ENCODE measurements at regions not wholly inside any gene's neighbourhood (a gene's known extent, or its start where the extent isn't known, plus 50 kb on each side); places are given as distances from the start of the nearest gene placed in this dataset.

DNA sequence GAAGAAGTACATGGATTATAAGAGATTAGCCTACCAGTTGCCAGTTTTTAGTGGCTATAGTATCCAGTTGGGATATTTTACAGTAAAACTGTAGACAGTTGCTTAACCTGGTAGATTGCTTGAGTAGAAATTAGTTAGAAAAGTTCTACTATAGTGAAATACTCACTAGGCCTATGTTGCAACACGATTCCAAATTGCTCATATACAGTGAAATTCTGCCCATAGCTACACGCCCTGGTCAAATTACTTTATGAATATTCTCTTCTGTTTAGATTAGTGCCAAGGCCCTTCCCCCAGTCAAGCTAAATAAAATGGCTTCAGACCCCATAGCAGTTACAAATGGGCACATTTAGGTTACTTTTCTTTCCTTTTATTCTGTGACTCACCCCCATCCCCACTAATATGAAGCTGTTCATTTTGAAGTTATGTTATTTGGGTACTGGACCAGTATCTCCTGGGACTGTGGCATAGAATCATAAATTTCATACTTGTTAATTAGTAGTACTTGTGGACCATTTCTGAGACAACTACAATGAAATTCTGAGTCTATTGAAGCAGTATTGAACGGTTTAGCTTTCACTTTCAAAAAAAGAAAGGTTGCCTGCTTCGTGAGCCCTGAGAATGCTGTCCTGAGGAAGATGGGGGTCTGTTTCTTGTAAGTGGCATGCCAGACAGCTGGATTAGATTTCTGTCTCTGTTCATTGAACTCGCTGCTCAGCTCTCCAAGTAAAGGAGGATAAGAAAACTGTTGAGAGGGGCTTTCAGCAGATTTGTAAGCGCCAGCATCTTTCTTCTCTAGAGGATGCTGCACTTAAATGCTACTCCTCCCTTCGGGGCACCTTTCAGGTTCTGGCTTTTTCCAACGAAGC lies 65.8 kb upstream of the CFAP20DC start:
- DNase-seq, result no peak

DNA sequence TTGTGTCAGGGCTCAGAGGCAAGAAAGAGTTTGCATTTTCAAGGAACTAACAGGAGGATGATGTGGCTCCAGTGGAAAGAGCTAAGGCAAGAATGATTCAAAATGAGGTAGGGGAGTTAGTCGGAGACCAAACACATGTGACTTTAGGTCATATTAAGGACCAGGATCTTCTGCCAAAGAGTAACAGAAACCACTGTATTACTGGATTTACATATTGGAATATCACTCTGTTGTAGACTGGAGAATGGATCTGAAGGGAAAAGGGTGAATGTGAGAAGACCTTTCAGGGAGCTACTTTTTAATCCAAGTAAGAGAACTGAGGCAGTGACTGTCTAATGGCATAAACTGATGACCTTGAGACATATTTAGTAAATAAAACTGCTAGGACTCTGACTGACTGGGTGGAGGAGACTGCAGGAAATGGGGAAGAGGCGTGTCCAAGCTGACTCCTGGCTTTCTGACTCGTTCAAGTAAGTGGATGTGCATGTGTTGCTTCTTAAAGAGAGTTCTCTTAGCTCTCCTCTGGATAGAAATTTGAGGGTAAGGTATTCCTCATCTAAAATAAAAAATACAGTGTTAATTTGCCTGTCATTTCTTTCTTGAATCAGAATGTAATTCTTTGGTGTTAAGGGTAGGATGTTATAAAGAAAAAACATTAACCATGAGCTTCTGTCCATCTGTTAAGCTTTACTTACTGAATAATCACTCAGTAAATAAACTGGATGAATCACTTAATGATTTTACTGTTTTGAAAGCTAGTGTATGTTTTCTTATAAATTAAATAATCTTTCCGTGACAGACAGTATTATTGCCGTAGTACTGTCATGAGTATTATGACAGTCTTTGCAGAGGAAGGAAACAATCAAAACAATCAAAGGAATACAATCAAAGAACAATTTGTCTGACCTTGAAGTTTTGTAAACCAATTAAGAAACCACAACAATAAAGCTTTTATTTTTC lies 58.3 kb upstream of the CFAP20DC start:
- no peak for DNase-seq

DNA sequence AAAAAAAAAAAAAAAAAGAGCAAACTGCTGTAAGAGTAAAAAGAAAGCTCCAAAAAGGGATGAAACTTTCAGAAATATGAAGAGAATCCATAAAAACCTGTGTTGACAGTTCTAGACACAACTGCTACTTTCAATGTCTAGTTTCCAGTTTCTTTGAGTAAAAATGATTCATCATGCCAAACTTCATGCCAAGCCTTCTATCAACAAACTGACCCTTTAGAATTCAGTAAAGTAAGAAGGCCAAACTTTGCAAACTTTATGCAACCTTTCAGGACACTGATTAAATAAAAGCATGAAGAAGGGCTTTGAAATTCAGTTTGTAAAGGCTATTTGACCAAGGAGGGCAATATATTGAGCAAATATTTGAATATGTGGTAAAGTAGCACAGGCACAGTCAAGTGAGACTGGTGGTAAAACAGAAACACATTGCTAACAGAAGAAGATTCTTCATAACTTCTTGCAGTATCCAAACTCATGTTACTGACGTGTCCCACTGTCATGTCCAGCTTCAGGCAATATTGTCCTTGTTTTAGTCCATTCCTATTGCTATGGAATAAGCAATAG lies 56.3 kb upstream of the CFAP20DC start:
- DNase-seq, result no peak

DNA sequence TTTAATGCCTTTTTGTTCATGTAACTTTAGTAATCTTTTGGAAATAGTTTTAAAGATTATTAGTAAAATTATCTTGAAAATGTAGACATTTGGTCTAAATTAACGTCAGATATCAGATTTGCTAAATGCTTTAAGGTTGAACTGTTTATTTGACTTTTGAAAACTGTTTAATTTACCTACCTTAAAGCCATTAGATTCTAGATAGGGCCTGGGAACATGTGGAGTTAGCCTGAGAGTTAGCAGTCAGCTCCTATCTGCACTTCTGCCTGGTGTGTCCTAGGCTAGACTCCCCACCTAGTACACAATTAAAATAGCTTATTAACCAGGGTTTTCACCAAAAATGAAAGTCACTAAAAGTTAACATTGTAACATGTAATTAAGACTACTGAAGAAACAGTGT lies 53.7 kb upstream of the CFAP20DC start:
- no peak for DNase-seq

DNA sequence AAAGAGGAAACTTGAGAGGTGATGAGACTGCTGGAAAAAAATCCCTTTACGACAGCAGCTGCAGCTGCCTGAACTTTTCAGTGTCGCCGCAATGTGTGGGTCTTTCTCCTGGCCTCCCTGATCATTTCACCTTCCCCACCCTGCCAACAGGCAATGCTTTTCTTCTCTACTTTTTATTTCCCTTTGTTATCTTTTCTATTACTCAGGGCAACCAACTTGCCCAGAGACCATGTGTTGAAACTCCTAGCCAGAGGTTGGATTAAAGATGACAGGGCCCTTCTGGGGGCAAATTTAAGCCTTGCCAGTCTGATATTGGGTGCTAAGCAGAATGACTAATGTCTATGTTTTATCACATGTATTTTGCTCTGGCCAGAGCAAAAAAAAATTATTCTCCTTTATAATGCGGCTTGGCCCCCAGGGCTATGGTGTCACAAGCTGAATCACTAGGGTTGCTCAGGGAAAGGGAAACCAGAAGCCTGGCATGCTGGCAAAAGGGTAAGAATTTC lies 51.5 kb upstream of the CFAP20DC start:
- no peak for DNase-seq

Data from cerebellar nuclear complex (tissue), 1 donor.